ENCODE measurements at regions not wholly inside any gene's neighbourhood (a gene's known extent, or its start where the extent isn't known, plus 50 kb on each side); places are given as distances from the start of the nearest gene placed in this dataset.
"Not testable (repeated sequence)": the region's sequence is repeated elsewhere in the genome, so short reads cannot be mapped to it uniquely, and the experiment has no call there.

DNA sequence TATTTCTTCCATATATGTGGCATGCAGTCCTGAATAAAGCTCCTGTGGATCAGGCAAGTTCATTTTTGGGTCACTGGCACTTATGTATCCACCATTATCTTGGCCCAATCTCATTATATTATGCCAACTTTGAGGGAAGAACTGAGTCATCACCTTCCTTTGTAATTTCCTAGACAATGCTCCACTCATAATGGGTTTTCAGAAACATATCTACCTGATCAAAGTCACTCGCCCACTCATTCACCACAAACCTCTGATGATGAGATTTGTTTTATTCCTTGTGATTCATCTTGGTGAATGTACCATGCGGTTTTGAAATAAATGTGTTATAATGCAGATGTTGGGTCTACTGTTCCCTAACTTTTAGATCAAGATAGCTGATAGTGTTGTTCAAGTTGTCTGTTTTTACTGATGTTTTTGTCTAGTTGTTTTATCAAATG, 525.8 kb downstream of the KIF20B start:
- 16% methylated on average over 2 of the region's 2 CpGs for WGBS
- DNase-seq (ENCODE audit: low read depth in 6 of 9, low spot score in 9 of 9), result peak in 7 of 9 donors; percentile 6 to 63 (median 28)

GRCh38 chr10:90227786-90228185, 526.4 kb downstream of the KIF20B start:
- Histone ChIP-seq H3K9me3 (ENCODE audit: control insufficient read depth in 2 of 2, insufficient read depth in 1 of 2, low read length in 1 of 2) (no peaks in the 10 kb centered on the region), H3K4me1 (ENCODE audit: control insufficient read depth in 2 of 2, insufficient read depth in 2 of 2, low read length in 2 of 2) (no peaks in the 10 kb centered on the region), H3K27me3 (ENCODE audit: control insufficient read depth in 2 of 2, insufficient read depth in 1 of 2, low read length in 1 of 2) (no peaks in the 10 kb centered on the region), H3K27ac (ENCODE audit: low read depth in 1 of 2, low read length in 1 of 2) (no peak overlapping the region), H3K36me3 (ENCODE audit: control insufficient read depth in 2 of 2, insufficient read depth in 2 of 2, low read length in 1 of 2) (no peaks in the 10 kb centered on the region), H3K4me3 (ENCODE audit: low read length in 2 of 2) (no peak overlapping the region)
- 93% methylated on average over 2 of the region's 2 CpGs for WGBS
- DNase-seq (ENCODE audit: low read depth in 6 of 9, low spot score in 9 of 9), result no peak

More for the DNA sequence above, 525.8 kb downstream of the KIF20B start:
- H3K9me3 ChIP-seq (ENCODE audit: control insufficient read depth in 2 of 2, insufficient read depth in 1 of 2, low read length in 1 of 2), result no peaks in the 10 kb centered on the region
- H3K27ac ChIP-seq (ENCODE audit: low read depth in 1 of 2, low read length in 1 of 2), result no peak overlapping the region
- H3K27me3 ChIP-seq (ENCODE audit: control insufficient read depth in 2 of 2, insufficient read depth in 1 of 2, low read length in 1 of 2), result no peaks in the 10 kb centered on the region
- H3K4me1 ChIP-seq (ENCODE audit: control insufficient read depth in 2 of 2, insufficient read depth in 2 of 2, low read length in 2 of 2), result no peaks in the 10 kb centered on the region
- H3K4me3 ChIP-seq (ENCODE audit: low read length in 2 of 2), result no peak overlapping the region
- H3K36me3 ChIP-seq (ENCODE audit: control insufficient read depth in 2 of 2, insufficient read depth in 2 of 2, low read length in 1 of 2), result no peaks in the 10 kb centered on the region

GRCh38 chr10:90229486-90229885, 528.1 kb downstream of the KIF20B start:
- no peaks in the 10 kb centered on the region for H3K4me1 ChIP-seq (ENCODE audit: control insufficient read depth in 2 of 2, insufficient read depth in 2 of 2, low read length in 2 of 2)
- H3K27me3 ChIP-seq (ENCODE audit: control insufficient read depth in 2 of 2, insufficient read depth in 1 of 2, low read length in 1 of 2), result no peaks in the 10 kb centered on the region
- no peak overlapping the region for H3K27ac ChIP-seq (ENCODE audit: low read depth in 1 of 2, low read length in 1 of 2)
- no peak for DNase-seq (ENCODE audit: low read depth in 6 of 9, low spot score in 9 of 9)
- WGBS, result 100% methylated on average over 2 of the region's 2 CpGs
- H3K9me3 ChIP-seq (ENCODE audit: control insufficient read depth in 2 of 2, insufficient read depth in 1 of 2, low read length in 1 of 2), result no peaks in the 10 kb centered on the region
- no peaks in the 10 kb centered on the region for H3K36me3 ChIP-seq (ENCODE audit: control insufficient read depth in 2 of 2, insufficient read depth in 2 of 2, low read length in 1 of 2)
- H3K4me3 ChIP-seq (ENCODE audit: low read length in 2 of 2), result no peak overlapping the region

DNA sequence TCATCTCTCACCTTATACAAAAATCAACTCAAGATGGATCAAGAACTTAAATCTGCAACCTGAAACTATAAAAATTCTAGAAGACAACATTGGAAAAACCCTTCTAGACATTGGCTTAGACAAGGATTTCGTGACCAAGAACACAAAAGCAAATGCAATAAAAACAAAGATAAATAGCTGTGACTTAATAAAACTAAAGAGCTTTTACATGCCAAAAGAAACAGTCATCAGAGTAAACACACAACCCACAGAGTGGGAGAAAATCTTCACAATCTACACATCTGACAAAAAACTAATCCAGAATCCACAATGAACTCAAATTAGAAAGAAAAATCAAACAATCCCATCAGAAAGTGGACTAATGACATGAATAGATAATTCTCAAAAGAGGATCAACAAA, 532.4 kb downstream of the KIF20B start:
- not testable (repeated sequence) for H3K36me3 ChIP-seq (ENCODE audit: control insufficient read depth in 2 of 2, insufficient read depth in 2 of 2, low read length in 1 of 2); H3K4me3 ChIP-seq (ENCODE audit: low read length in 2 of 2); H3K27ac ChIP-seq (ENCODE audit: low read depth in 1 of 2, low read length in 1 of 2); H3K4me1 ChIP-seq (ENCODE audit: control insufficient read depth in 2 of 2, insufficient read depth in 2 of 2, low read length in 2 of 2); DNase-seq (ENCODE audit: low read depth in 6 of 9, low spot score in 9 of 9); H3K27me3 ChIP-seq (ENCODE audit: control insufficient read depth in 2 of 2, insufficient read depth in 1 of 2, low read length in 1 of 2); H3K9me3 ChIP-seq (ENCODE audit: control insufficient read depth in 2 of 2, insufficient read depth in 1 of 2, low read length in 1 of 2)
- WGBS, result 89% methylated on average over 1 of the region's 1 CpG

DNA sequence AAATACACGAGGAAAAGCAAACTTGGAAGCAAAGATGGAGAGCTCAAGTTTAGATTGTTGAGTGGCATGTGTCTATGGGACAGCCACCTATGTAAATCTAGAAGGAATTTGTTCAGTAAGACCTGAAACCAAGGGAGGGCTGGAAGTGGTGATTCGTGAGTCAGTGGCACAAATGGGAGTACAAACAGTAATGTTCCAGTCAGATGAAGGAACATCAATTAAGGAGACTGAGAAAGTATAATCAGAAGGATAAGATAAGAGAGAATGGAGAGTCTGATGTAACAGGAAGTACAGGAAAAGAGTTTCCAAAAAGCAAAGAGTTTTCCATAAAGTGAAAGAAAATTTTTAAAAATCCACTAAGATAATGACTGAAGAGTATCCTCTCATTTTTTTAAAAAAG, 544.2 kb downstream of the KIF20B start:
- Histone ChIP-seq H3K4me1 (ENCODE audit: control insufficient read depth in 2 of 2, insufficient read depth in 2 of 2, low read length in 2 of 2) (no peaks in the 10 kb centered on the region), H3K27ac (ENCODE audit: low read depth in 1 of 2, low read length in 1 of 2) (no peak overlapping the region), H3K9me3 (ENCODE audit: control insufficient read depth in 2 of 2, insufficient read depth in 1 of 2, low read length in 1 of 2) (no peaks in the 10 kb centered on the region), H3K36me3 (ENCODE audit: control insufficient read depth in 2 of 2, insufficient read depth in 2 of 2, low read length in 1 of 2) (no peaks in the 10 kb centered on the region), H3K27me3 (ENCODE audit: control insufficient read depth in 2 of 2, insufficient read depth in 1 of 2, low read length in 1 of 2) (no peaks in the 10 kb centered on the region), H3K4me3 (ENCODE audit: low read length in 2 of 2) (no peak overlapping the region)
- WGBS, result 77% methylated on average over 2 of the region's 2 CpGs
- DNase-seq (ENCODE audit: low read depth in 6 of 9, low spot score in 9 of 9), result no peak

DNA sequence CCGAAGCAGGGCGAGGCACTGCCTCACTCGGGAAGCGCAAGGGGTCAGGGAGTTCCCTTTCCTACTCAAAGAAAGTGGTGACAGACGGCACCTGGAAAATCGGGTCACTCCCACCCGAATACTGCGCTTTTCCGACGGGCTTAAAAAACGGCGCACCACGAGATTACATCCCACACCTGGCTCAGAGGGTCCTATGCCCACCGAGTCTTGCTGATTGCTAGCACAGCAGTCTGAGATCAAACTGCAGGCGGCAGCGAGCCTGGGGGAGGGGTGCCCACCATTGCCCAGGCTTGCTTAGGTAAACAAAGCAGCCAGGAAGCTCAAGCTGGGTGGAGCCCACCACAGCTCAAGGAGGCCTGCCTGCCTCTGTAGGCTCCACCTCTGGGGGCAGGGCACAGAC, 549.4 kb downstream of the KIF20B start:
- not testable (repeated sequence) for DNase-seq (ENCODE audit: low read depth in 6 of 9, low spot score in 9 of 9); H3K27ac ChIP-seq (ENCODE audit: low read depth in 1 of 2, low read length in 1 of 2); H3K36me3 ChIP-seq (ENCODE audit: control insufficient read depth in 2 of 2, insufficient read depth in 2 of 2, low read length in 1 of 2); H3K4me1 ChIP-seq (ENCODE audit: control insufficient read depth in 2 of 2, insufficient read depth in 2 of 2, low read length in 2 of 2); H3K4me3 ChIP-seq (ENCODE audit: low read length in 2 of 2); H3K9me3 ChIP-seq (ENCODE audit: control insufficient read depth in 2 of 2, insufficient read depth in 1 of 2, low read length in 1 of 2); H3K27me3 ChIP-seq (ENCODE audit: control insufficient read depth in 2 of 2, insufficient read depth in 1 of 2, low read length in 1 of 2)
- WGBS, result 89% methylated on average over 16 of the region's 16 CpGs

- Histone ChIP-seq H3K4me3 (ENCODE audit: low read length in 2 of 2) (no peak overlapping the region), H3K36me3 (ENCODE audit: control insufficient read depth in 2 of 2, insufficient read depth in 2 of 2, low read length in 1 of 2) (no peaks in the 10 kb centered on the region)
- WGBS, result 53% methylated on average over 2 of the region's 2 CpGs
Observed at GRCh38 chr10:90269699-90270098, 568.3 kb downstream of the KIF20B start.

DNA sequence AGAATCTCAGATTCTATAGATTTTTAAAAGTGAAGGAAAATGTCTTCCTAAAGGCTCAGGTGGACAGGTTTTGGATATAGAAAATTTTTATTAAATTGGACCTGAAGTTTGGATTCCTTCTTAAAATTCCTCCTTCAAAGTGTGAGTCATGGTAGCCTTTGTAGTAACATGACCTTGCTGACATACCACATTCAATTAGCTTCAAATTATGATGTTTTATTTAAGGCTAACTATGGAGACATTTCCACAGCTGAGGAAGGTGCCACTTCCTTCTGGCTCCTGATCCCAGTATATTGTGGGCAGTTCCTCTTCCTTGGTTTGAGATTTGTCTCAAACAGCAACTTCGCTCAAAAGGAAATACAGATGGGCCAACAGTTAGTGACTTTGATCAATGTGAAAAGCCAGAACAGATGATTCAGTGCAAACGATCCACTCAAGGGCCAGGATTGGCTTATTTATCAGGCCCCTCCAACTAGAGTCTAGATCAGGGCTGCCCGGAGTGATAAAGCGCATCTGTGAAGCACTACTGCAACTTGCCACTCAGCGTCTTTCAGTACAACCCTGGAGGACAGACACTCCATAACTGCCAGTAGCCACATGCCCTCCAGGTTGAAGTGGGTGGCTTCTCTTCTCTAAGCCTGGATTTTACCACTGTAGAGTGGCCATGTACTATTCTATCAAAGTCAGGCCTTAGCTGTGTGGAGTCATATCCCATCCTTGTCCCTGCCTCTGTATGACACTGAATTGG, 573.5 kb downstream of the KIF20B start:
- H3K27me3 ChIP-seq (ENCODE audit: control insufficient read depth in 2 of 2, insufficient read depth in 1 of 2, low read length in 1 of 2), result no peaks in the 10 kb centered on the region
- no peak overlapping the region for H3K4me3 ChIP-seq (ENCODE audit: low read length in 2 of 2)
- H3K4me1 ChIP-seq (ENCODE audit: control insufficient read depth in 2 of 2, insufficient read depth in 2 of 2, low read length in 2 of 2), result no peaks in the 10 kb centered on the region
- no peak overlapping the region for H3K27ac ChIP-seq (ENCODE audit: low read depth in 1 of 2, low read length in 1 of 2)
- no peaks in the 10 kb centered on the region for H3K36me3 ChIP-seq (ENCODE audit: control insufficient read depth in 2 of 2, insufficient read depth in 2 of 2, low read length in 1 of 2)
- H3K9me3 ChIP-seq (ENCODE audit: control insufficient read depth in 2 of 2, insufficient read depth in 1 of 2, low read length in 1 of 2), result no peaks in the 10 kb centered on the region
- WGBS, result 80% methylated on average over 5 of the region's 5 CpGs
- DNase-seq (ENCODE audit: low read depth in 6 of 9, low spot score in 9 of 9), result no peak

More at GRCh38 chr10:90269699-90270098, 568.3 kb downstream of the KIF20B start:
- no peak for DNase-seq (ENCODE audit: low read depth in 6 of 9, low spot score in 9 of 9)
- no peak overlapping the region for H3K27ac ChIP-seq (ENCODE audit: low read depth in 1 of 2, low read length in 1 of 2)
- H3K9me3 ChIP-seq (ENCODE audit: control insufficient read depth in 2 of 2, insufficient read depth in 1 of 2, low read length in 1 of 2), result no peaks in the 10 kb centered on the region
- no peaks in the 10 kb centered on the region for H3K27me3 ChIP-seq (ENCODE audit: control insufficient read depth in 2 of 2, insufficient read depth in 1 of 2, low read length in 1 of 2)
- H3K4me1 ChIP-seq (ENCODE audit: control insufficient read depth in 2 of 2, insufficient read depth in 2 of 2, low read length in 2 of 2), result no peaks in the 10 kb centered on the region

DNA sequence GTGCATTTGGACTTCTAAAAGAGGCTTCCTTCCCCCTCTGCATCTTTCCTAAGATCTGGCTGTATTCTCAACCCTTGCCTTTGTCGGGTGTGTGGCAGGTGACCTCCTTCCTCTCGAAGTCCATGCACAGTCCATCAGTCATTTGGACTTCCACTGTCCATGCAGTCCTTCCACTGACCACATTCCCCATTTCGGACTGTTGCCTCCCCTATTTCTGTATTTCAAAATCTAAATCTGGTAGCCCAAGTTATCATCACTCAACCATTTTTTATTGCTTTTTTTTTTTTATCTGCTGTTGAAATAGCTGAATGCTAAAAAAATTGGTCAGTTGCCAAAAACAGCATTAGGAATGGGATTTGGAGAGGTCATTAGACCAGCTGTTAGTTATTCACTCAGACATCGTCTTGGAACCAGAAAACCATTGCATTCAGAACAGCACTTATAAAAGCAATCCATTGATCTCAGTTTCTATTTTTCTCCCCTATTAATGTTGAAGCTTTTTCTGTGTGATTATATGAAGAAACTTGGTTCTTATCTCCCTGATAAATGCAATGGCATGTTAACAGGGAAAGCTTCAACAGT, 575.6 kb downstream of the KIF20B start:
- Histone ChIP-seq H3K36me3 (ENCODE audit: control insufficient read depth in 2 of 2, insufficient read depth in 2 of 2, low read length in 1 of 2) (no peaks in the 10 kb centered on the region), H3K9me3 (ENCODE audit: control insufficient read depth in 2 of 2, insufficient read depth in 1 of 2, low read length in 1 of 2) (no peaks in the 10 kb centered on the region), H3K27ac (ENCODE audit: low read depth in 1 of 2, low read length in 1 of 2) (no peak overlapping the region), H3K27me3 (ENCODE audit: control insufficient read depth in 2 of 2, insufficient read depth in 1 of 2, low read length in 1 of 2) (no peaks in the 10 kb centered on the region), H3K4me1 (ENCODE audit: control insufficient read depth in 2 of 2, insufficient read depth in 2 of 2, low read length in 2 of 2) (no peaks in the 10 kb centered on the region), H3K4me3 (ENCODE audit: low read length in 2 of 2) (no peak overlapping the region)
- WGBS, result 91% methylated on average over 4 of the region's 4 CpGs
- no peak for DNase-seq (ENCODE audit: low read depth in 6 of 9, low spot score in 9 of 9)
